ENCODE measurements at regions not wholly inside any gene's neighbourhood (a gene's known extent, or its start where the extent isn't known, plus 50 kb on each side); places are given as distances from the start of the nearest gene placed in this dataset.

GRCh38 chr4:129897111-129897510, 801.2 kb downstream of the C4orf33 start:
- TF ChIP-seq, protein P1, sequence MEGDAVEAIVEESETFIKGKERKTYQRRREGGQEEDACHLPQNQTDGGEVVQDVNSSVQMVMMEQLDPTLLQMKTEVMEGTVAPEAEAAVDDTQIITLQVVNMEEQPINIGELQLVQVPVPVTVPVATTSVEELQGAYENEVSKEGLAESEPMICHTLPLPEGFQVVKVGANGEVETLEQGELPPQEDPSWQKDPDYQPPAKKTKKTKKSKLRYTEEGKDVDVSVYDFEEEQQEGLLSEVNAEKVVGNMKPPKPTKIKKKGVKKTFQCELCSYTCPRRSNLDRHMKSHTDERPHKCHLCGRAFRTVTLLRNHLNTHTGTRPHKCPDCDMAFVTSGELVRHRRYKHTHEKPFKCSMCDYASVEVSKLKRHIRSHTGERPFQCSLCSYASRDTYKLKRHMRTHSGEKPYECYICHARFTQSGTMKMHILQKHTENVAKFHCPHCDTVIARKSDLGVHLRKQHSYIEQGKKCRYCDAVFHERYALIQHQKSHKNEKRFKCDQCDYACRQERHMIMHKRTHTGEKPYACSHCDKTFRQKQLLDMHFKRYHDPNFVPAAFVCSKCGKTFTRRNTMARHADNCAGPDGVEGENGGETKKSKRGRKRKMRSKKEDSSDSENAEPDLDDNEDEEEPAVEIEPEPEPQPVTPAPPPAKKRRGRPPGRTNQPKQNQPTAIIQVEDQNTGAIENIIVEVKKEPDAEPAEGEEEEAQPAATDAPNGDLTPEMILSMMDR (IDR thresholded peaks at IDR 0.05), result no peak
- H3K36me3 Mint-ChIP-seq (ENCODE audit: unreplicated experiment), result no peaks in the 10 kb centered on the region
- H3K4me1 Mint-ChIP-seq (ENCODE audit: unreplicated experiment), result no peaks in the 10 kb centered on the region

DNA sequence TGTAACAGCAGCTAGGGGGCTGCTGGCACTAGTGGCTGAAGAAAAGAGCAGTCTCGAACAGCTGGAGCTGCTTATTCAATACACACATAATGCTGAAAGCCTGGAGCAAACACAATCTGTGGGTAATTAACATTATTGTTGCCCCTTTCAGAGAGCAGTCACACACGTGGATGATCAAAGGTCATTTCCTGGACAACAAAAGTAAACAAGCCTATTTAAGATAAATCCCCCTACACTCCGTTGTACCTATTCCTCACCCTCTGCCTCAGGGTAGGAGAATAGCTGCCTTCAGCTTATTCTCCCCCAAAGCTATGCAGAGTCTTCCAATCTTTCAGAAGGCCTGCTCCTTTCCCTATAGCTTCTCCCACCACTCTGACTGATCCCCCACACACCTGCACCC, 803.9 kb downstream of the C4orf33 start:
- H3K27me3 Mint-ChIP-seq (ENCODE audit: unreplicated experiment), result peaks cover 11% of the 10 kb centered on the region
- no peak overlapping the region for H3K27ac Mint-ChIP-seq (ENCODE audit: unreplicated experiment)
- TF ChIP-seq, protein P1 (IDR thresholded peaks at IDR 0.05), result no peak
- H3K36me3 Mint-ChIP-seq (ENCODE audit: unreplicated experiment), result no peaks in the 10 kb centered on the region
- DNase-seq (ENCODE audit: extremely low spot score, unreplicated experiment), result no peak
- H3K4me3 Mint-ChIP-seq (ENCODE audit: unreplicated experiment), result no peak overlapping the region
- H3K9me3 Mint-ChIP-seq (ENCODE audit: unreplicated experiment), result peaks cover 3% of the 10 kb centered on the region
- H3K4me1 Mint-ChIP-seq (ENCODE audit: unreplicated experiment), result no peaks in the 10 kb centered on the region

More at GRCh38 chr4:129897111-129897510, 801.2 kb downstream of the C4orf33 start:
- peaks cover 10% of the 10 kb centered on the region for H3K27me3 Mint-ChIP-seq (ENCODE audit: unreplicated experiment)
- DNase-seq (ENCODE audit: extremely low spot score, unreplicated experiment), result no peak
- H3K9me3 Mint-ChIP-seq (ENCODE audit: unreplicated experiment), result peaks cover 3% of the 10 kb centered on the region
- no peak overlapping the region for H3K4me3 Mint-ChIP-seq (ENCODE audit: unreplicated experiment)
- no peak overlapping the region for H3K27ac Mint-ChIP-seq (ENCODE audit: unreplicated experiment)

- H3K9me3 Mint-ChIP-seq (ENCODE audit: unreplicated experiment), result peaks cover 3% of the 10 kb centered on the region
- H3K36me3 Mint-ChIP-seq (ENCODE audit: unreplicated experiment), result no peaks in the 10 kb centered on the region
- TF ChIP-seq, protein P1 (IDR thresholded peaks at IDR 0.05), result no peak
- H3K27me3 Mint-ChIP-seq (ENCODE audit: unreplicated experiment), result peaks cover 11% of the 10 kb centered on the region
- no peak overlapping the region for H3K4me3 Mint-ChIP-seq (ENCODE audit: unreplicated experiment)
- no peak overlapping the region for H3K27ac Mint-ChIP-seq (ENCODE audit: unreplicated experiment)
- DNase-seq (ENCODE audit: extremely low spot score, unreplicated experiment), result no peak
- no peaks in the 10 kb centered on the region for H3K4me1 Mint-ChIP-seq (ENCODE audit: unreplicated experiment)
Measured at GRCh38 chr4:129900430-129900953, 804.5 kb downstream of the C4orf33 start.

DNA sequence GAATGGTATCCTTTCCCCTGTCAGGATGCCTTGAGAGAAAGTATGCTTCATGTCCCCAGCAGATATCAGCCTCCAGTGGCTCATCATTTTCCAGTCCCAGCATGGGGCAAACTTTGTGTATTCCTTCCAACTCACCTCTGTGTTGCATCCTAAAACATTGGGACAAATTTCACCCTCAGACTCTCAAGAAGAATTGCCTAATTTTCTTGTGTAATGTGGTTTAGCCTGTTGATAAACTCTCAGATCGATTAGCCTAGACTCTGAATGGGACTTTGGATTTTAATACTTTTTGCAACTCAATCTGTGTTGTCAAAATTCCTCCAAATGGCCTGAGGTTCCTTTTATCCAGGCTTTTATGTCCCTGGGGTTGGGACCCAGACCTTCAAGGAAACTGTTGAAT, 805.3 kb downstream of the C4orf33 start:
- TF ChIP-seq, protein P1 (IDR thresholded peaks at IDR 0.05), result no peak
- H3K27ac Mint-ChIP-seq (ENCODE audit: unreplicated experiment), result no peak overlapping the region
- no peaks in the 10 kb centered on the region for H3K36me3 Mint-ChIP-seq (ENCODE audit: unreplicated experiment)
- no peaks in the 10 kb centered on the region for H3K4me1 Mint-ChIP-seq (ENCODE audit: unreplicated experiment)
- DNase-seq (ENCODE audit: extremely low spot score, unreplicated experiment), result no peak
- no peak overlapping the region for H3K4me3 Mint-ChIP-seq (ENCODE audit: unreplicated experiment)
- H3K27me3 Mint-ChIP-seq (ENCODE audit: unreplicated experiment), result peaks cover 11% of the 10 kb centered on the region
- H3K9me3 Mint-ChIP-seq (ENCODE audit: unreplicated experiment), result peaks cover 3% of the 10 kb centered on the region

GRCh38 chr4:129903861-129904260, 807.9 kb downstream of the C4orf33 start:
- peaks cover 9% of the 10 kb centered on the region for H3K27me3 Mint-ChIP-seq (ENCODE audit: unreplicated experiment)
- peaks cover under 1% of the 10 kb centered on the region for H3K9me3 Mint-ChIP-seq (ENCODE audit: unreplicated experiment)
- H3K4me3 Mint-ChIP-seq (ENCODE audit: unreplicated experiment), result no peak overlapping the region
- H3K27ac Mint-ChIP-seq (ENCODE audit: unreplicated experiment), result no peak overlapping the region
- TF ChIP-seq, protein P1 (IDR thresholded peaks at IDR 0.05), result no peak
- no peak for DNase-seq (ENCODE audit: extremely low spot score, unreplicated experiment)
- no peaks in the 10 kb centered on the region for H3K36me3 Mint-ChIP-seq (ENCODE audit: unreplicated experiment)
- no peaks in the 10 kb centered on the region for H3K4me1 Mint-ChIP-seq (ENCODE audit: unreplicated experiment)
